Hindlimb muscle (tissue), 1 donor: ENCODE measurements at regions not wholly inside any gene's neighbourhood (a gene's known extent, or its start where the extent isn't known, plus 50 kb on each side); places are given as distances from the start of the nearest gene placed in this dataset.

Source experiments
- DNase-seq: peaks from one replicate; pipeline ENCODE4 v3.0.0-alpha.2; 2013

DNA sequence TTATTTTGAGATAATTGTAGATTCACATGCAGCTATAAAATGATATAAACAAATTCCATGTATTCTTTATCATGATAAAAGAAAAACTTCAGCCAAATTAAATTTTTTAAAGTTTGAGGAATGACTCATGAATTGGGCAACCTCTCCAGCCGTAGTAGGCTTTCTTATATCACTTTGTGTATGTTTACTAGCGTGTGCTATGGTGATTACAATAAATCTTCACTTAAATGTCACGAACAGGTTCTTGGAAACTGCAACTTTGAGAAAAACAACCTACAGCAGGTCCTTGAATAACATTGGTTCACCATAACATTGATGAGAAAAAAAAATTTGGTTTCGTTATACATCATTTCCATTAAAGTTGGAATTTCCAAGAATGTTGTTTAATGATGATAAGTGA is 730.9 kb upstream of the TYRP1 start:
- DNase-seq: no peak

DNA sequence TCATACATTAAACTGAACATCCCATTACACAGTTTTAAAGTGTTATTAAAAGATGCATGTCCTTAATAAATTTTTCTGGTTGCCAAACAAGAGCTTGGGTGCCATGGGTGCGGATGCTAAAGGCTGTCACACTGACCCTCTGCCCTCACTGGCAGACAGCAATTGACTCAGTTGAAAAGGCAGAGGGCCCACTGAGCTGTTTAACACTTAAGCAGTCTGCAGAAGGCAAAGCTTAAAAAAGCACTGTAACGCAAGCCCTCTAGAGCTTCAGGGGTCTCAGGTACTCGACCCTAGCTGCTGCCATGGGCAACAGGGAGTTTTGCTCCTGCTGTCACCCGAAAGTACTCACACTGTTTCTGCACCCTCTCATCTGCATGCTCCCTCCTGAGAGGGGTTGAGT is 726.4 kb upstream of the TYRP1 start:
- DNase-seq: no peak

DNA sequence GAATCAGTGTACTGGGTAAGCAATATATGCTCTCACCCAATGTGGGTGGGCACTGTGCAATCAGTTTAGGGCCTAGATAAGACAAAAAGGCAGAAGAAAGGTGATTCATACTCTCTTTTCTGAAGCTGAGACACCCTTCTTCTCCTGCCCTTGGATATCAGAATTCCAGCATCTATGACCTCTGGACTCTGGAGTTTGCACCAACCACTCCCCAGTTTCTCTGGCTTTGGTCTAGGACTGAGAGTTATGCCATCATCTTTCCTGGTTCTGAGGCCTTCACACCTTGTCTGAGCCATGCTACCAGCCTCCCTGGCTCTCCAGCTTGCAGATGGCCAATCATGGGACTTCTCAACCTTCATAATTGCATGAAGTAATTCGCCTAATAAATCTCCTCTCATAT is 724.6 kb upstream of the TYRP1 start:
- no peak for DNase-seq

DNA sequence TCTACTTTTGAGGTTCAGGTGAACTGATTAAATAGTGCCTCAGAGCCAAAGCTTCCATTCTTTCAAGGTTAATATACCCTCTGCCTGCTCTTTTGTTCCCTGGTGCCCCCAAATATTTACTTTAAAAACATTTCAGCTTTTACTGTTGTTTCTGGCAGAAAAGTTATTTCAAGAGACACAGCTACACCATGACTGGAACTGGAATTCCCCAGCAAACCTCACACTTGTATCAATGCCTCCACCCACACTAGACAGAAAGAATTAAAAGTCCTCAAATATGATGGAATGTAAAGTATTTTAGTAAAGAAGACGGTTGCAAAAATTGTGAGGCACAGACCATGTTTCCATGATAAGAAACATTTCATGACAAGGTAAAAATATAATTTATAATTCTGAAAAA is 720.2 kb upstream of the TYRP1 start:
- DNase-seq: no peak

DNA sequence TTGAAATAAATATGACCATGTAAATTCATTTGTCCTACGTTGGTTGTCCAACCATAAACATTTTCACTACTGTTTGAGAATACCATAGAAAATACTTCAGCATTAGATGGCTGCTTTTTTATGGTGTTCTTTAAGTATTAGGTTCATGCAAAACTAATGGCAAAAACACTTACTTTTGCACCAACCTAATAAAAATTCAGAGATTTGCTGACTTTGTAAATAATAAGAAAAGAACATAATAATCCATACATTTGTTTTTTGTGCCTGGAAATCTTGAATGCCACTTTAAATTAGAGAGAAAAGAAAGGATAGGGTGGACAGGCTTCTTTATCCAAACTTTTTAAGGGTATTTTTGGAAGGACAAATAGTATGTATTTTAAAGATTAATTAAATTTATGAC is 719.7 kb upstream of the TYRP1 start:
- DNase-seq: no peak

DNA sequence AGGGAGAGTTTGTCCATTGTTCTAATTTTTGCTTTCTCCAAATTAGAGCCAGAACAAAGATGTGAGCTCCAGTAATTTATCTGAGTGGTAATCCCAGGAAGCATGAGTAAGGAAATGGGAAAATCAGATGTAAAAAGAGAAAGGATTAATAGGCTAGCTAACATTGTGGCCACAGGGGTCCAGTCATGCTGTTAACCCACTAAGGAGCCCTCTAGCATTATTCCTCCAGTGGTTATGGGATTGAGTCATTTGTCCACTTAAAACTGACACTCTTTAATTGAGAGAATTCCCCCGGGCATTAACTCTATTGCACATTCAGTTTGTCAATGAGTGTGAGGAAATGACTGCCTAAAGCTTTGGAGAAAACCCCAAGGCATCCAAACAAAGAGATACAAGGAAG is 700.3 kb upstream of the TYRP1 start:
- DNase-seq: no peak

DNA sequence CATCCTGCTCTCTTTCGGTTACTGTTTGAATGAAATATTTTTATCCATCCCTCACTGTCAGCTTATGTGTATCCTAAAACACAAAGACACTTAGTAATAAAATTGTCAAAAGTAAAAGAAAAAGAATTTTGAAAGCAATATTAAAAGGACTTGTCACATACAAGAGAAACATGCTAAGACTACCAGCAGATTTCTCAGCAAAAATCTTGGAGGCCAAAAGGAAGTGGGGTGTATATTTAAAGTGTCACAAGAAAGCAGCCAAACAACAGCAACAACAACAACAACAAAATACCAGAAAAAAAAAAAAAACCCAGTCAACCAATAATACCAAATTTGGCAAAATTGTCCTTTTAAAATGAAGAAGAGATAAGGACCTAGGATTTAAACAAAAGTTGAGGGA is 678.7 kb upstream of the TYRP1 start:
- DNase-seq: no peak

DNA sequence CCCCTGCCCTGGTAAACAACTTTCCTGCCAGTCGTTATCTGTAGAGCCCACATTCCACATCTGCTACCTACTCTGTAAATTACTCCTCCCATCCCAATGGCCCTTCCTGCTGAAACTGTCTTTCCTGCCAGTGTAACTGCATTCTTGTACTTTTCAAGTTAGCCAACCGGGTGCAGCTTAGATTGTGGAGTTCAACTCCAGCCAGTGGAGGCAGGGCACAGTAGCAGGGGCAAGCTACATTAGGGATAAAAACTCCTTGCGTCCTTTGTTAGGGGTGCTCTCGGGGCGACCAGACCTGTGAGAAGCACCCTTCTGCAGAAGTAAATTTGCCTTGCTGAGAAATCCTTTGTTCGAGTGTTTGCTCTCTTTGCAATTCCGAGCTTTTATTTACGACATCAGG is 639.0 kb upstream of the TYRP1 start:
- DNase-seq: no peak

DNA sequence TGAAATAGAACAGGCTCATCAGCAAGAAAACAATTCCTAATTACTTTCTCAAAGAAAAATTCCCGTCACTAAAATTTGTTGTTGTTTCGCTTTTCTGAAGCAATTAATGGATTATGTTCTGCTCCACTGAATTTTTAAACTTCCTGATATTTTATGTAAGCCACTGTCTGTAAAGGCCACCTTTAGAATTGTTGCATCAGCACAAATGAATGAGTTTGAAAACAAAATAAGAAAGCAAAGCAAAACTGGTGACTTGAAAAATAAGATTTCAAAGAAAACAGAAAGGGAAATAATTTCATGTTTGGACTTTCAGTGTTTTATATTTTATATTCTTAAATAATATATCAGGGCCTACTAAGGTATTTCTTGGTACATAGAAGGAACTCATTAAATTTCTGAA is 636.3 kb upstream of the TYRP1 start:
- no peak for DNase-seq

DNA sequence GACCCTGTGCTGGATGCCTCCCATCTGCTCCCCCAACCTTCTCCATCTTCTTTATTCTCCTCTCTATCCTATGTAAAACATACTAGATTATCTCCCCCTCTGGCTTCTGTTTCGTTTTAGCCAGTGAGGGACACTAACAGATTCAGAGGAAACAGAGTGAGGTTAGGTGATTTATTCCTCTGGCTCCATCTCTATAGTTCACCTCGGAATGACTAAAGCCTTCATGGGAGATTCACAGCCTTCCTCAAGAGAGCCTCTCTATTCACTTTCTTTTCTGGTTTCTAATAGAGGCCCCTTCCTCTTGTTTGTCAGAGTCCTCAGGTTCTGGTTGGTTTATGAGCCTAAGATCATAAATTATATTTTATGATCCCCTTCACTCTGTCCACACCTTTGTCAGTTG is 633.1 kb upstream of the TYRP1 start:
- DNase-seq: no peak

DNA sequence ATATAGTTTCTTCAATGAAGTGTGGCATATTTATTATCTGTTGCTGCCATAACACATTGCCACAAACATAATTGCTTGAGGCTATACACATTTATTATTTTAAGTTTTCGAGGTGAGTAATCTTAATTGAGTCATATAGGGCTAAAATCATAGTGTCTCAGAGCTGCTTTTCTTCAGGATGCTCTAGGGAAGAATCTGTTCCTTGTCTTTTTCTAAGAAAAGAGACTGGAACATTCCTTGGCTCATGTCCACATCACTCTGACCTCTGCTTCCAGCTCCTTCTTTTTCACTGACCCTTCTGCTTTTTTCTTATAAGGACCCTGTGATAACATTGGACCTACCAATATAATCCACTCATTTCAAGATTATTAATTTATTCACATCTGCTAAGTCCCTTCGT is 632.4 kb upstream of the TYRP1 start:
- no peak for DNase-seq

DNA sequence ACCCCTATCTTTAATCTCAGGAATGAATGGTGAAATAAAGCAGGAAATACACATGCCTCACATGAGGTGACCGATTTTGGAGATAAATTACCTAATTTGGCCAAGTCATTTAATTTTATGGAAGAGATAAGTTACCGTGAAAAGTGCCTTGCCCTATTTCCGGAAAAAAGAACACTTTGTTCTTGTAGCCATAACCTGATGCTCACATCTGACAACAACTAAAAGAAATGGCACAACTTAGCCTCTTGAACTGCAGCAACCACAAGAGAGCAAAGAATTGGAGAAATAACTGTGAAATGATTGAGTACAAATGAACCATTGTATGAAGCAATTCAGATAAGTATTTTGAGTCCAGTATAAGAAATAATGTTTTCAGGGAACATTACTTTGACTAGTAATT is 628.1 kb upstream of the TYRP1 start:
- DNase-seq: no peak

DNA sequence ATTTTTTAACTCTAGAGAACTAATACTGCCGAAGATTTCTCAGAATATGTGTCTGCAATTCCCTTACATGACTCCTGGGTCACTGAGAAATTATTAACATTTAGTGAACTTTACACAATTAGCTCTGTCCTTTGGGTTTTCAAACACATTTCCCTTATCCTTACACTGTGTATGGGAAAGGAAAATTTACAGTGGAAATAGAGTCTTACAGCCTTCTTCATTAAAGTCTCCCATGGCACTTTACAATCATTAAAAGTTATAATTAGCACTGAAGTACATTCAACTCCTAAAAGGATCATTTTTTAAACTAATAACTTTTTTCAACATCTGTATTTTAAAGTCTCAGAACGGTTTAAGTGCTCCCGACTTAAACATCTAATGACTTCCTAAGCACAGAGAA is 627.5 kb upstream of the TYRP1 start:
- no peak for DNase-seq

DNA sequence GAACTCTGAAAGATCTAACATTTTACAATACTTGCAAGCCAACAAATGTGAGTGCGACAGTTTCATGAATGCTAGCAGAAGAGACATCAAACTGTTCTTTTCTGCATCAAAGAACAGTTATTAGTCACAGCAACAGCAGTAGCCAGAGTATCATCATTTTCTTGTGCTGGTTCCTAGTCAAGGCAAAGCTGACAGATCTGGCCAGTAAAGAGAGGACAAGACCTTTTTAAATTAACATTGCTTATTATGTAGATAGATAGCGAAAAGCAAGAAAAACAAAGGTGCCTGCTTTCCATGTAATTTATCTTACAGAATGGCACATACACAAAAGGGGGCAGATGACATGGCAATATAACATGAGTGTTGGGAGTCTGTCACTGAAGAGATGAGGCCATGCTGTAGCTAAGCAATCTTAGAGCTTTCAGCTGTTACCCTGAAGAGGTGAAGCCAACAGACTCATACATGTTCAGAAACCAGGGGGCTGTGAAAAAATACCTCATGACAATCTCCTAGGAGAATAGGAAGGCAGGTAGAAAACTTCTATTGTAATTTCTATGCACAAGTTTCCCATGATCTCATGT is 626.6 kb upstream of the TYRP1 start:
- no peak for DNase-seq

DNA sequence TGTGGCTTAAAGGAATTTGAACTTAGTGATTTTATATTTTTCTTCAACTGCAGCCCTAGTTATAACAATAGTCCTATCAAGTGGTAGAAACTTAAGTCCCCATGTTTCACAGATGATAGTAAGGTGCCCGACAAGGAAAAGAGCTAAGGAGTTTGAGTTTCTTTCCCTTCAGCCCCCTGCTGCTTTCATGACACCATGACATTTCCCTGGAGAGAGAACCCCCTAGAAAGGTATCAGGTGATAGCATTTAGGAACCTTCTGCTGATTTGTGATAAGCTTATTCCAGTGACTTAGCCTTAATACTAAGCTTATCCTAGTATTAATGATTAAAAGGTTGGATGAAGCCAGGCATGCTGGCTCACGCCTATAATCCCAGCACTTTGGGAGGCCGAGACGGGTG is 623.8 kb upstream of the TYRP1 start:
- DNase-seq: no peak

DNA sequence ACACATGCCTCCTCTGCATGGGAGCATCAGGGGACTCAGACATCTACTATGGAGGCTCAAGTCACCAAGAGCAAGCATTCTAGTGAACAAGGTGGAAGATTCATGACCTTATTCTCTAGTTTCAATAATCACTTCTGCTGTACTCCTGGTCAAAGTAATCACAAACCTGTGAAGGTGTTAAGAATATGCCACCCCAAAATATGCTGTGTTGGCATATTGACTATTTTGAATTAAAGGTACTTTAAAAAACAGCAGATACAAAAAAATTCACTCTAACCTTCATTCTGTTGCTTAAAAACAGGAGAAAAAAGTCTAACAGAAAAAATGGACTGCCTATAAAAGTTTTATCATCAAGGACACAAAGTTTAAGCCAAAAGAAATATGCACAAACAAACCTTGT is 607.8 kb upstream of the TYRP1 start:
- no peak for DNase-seq

DNA sequence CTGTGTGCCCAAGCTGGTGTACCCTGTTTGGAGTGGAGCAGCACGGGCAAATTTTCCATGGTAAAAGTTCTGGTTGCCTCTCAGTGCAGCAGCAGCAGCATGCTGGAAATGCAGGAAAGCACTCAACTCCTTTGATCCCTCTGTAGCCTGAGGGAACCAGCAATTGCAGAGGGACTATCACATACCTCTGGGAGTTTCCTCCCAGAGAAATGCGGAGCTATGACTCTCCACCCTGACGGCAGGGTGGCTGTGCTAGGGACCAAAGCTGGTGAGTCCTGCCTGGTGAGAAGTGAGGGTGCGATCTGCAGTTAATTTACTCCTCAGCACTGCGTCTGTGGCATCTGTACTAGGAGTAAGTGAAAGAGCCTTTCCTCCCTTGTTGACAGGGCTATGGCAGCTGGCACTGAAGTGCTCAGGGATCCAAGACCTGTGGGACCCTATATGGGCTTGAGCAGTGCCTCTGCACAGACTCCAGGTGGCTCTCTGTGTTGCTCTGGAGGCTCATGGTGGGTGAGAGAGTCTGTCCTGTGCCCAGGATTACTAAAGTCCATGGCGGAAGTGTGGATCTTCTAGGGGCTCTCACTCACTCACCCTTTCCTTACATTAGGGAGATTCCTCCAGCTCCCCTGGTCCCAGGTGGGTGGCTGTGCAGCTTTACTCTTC is 601.2 kb upstream of the TYRP1 start:
- DNase-seq: no peak

DNA sequence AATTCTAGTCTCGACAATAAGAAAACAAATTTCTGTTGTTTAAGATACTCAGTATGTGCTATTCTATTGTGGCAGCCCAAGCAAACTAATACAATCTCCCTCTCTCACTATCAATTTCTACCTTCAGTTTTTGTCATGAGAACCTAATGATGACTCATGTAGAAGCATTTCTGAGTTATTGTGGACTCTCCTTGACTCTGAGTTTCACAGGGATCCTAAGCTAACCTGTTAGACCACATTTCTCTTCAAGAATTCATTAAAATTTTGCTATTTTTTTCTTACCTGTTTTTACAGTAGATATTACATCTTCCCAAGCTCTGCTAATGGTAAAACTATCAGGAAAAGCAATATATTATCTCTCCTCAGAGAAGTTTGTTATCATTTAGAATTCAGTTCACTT is 599.1 kb upstream of the TYRP1 start:
- DNase-seq: no peak

DNA sequence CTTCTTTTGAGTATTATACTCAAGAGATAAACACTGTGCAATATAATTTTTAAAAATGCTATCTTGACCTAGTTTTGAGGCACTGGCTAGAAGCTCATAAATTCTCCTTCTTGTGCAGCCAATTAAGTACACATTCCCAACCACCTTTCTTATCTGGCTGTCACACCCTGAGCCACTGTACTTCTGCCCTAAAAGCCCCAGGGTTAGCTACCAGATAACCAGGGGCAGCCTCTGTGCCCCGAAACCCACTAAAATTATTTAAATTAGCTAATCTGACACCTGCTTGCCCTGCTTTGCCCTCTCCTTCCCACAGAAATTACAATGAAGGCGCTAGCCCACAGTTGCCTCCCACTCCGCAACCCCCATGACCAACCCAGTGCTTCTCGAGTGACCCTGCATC is 597.3 kb upstream of the TYRP1 start:
- DNase-seq: no peak

DNA sequence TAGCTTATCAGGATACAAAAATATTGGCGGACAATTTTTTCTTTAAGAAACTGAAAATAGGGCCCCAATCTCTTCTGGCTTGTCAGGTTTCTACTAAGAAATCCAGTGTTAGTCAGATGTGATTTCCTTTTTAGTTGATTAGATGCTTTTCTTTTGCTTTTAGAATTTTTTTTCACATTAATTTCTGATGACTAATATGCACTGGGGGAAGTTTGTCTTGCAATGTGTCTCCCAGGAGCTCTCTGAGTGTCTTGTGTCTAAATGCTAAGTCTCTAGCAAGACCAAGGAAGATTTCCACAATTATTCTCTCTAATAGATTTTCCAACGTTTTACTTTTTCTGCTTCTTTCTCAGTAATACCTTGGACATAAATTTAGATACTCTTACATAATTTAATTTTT is 559.8 kb upstream of the TYRP1 start:
- no peak for DNase-seq

DNA sequence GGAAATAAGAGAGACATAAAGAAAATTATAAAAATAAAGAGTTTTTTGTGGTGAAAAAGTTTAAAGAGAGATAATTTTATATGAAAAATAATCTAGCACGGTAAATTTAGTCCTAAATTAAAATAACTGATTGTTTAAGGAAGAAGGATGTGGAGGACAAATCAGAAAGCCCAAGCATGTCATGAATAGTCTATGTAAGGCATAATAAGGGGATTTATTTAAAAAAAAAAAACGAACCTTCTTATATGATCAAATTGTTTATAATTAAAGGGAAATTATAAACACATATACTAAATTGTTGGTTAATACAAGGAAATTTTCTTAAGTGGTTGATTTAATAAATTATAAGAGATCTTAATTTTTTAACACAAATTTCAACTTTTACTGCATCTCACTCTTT is 551.8 kb upstream of the TYRP1 start:
- DNase-seq: no peak

DNA sequence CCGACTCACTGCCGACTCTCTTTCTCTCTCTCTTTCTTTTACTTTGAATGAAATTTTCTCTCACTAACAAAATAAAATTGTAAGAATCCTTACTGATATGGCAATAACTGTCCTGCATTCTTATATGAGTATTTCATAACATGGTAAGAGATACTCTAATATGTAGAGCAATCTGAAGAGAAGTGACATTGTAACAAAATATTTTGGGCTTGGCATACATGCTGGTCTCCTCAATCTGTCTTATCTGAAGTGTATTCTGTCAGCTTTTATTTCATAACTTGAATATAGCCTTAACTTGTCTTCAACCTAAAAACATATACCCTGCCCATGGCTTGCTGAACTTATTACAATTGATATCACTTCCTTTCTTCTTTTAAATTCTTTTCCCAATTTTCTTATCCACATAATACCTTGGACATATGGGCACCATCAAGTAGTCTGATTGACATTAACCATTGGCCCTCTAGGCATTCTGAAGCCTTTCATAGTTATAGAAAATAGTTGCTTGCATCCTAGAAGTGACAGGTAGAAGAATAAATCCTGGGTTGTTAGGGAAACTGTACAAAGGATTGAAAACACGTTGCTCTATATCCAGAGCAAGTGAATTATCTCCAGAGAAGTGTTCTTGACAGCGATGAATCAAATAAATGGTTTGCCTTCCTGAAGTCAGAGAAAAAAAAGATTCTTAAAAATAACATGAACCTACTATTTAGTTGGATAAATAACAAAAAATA is 537.6 kb upstream of the TYRP1 start:
- DNase-seq: no peak

DNA sequence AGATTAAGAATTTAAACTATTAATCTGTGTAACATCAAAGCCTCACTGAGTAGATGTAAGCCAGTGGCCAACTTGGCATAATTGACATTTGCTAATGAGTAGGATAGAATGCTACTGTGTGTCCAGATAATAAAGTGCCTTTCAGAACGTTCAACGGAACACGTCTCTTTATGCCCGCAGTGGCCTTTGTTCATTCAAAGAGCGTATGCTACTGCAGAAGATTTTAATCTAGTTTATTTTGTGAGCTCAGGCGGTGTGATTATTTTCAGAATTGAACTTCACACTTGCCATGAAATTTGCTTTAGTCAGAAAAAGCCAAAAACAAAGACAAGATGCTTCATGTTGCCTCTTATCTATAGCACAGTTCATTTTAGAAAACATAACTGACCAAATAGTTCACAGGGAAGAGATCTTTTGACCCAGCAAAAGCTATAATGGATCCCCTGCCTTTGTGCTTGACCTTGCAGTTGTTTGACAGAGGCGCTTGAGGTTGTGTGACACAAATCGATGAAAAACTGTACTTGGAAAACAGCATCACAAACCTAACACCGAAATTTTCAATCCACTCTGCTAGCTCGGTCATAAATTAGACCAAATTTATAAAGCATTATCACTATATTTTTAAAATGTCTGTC is 530.9 kb upstream of the TYRP1 start:
- DNase-seq: no peak
